ENCODE measurements at regions not wholly inside any gene's neighbourhood (a gene's known extent, or its start where the extent isn't known, plus 50 kb on each side); places are given as distances from the start of the nearest gene placed in this dataset.
"Not testable (repeated sequence)": the region's sequence is repeated elsewhere in the genome, so short reads cannot be mapped to it uniquely, and the experiment has no call there.

DNA sequence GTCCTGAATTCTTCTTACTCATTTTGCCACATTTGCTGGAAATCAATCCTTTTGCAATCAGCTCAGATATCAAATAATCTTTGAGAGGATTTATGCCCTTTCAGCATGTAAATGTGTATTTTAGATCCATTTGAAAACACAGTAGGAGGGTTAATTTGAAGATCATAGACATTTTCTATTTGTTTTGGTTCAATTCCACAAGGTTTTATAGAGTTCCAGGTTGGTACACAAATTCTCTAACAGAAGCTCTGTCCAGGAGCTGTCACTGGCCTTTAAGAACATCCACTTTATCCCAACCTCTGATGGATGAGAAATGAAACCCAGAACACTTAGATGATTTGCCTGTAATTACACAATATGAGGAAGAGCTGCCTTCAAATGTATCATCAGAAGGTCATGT, 157.3 kb upstream of the CHAC2 start:
- no peak for DNase-seq (ENCODE audit: low read depth)
- TF ChIP-seq, protein P1, sequence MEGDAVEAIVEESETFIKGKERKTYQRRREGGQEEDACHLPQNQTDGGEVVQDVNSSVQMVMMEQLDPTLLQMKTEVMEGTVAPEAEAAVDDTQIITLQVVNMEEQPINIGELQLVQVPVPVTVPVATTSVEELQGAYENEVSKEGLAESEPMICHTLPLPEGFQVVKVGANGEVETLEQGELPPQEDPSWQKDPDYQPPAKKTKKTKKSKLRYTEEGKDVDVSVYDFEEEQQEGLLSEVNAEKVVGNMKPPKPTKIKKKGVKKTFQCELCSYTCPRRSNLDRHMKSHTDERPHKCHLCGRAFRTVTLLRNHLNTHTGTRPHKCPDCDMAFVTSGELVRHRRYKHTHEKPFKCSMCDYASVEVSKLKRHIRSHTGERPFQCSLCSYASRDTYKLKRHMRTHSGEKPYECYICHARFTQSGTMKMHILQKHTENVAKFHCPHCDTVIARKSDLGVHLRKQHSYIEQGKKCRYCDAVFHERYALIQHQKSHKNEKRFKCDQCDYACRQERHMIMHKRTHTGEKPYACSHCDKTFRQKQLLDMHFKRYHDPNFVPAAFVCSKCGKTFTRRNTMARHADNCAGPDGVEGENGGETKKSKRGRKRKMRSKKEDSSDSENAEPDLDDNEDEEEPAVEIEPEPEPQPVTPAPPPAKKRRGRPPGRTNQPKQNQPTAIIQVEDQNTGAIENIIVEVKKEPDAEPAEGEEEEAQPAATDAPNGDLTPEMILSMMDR (IDR thresholded peaks at IDR 0.05; ENCODE audit: low read length, missing control alignments): no peak
- no peak overlapping the region for H3K4me3 ChIP-seq (replicated peaks; ENCODE audit: low read depth, low read length)

DNA sequence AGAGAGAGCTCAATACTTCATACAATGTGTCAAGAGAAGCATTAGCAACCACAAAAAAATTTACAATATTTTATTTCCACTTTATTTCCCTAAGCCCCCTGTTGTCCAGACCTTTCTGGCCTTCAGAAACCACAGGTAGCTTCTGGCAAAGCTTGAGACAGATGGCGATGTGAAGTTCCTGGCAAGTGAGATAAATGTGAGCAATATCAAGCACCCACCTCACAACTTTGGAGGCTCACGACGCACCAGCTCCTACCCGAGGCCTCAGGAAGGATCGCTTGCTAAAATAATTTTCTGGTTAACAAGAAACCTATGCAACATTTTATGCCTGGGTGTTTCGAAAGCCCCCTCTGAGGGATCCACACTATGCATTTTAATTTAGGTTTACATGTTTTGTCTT, 158.1 kb upstream of the CHAC2 start:
- TF ChIP-seq, protein P1 (IDR thresholded peaks at IDR 0.05; ENCODE audit: low read length, missing control alignments): no peak
- DNase-seq (ENCODE audit: low read depth): no peak
- H3K4me3 ChIP-seq (replicated peaks; ENCODE audit: low read depth, low read length): no peak overlapping the region

DNA sequence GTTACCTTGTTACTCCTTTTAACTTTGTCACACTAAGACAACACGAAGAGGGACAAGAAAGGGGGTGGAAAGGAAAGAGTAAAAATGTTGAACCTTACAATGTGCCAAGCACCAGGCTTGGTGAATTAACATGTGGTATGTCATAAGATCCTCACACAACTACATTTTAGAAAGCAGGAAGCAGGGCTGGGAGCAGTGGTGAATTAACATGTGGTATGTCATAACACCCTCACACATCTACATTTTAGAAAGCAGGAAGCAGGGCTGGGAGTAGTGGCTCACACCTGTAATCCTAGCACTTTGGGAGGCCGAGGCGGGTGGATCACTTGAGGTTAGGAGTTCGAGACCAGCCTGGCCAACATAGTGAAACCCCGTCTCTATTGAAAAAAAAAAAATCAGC, 159.3 kb upstream of the CHAC2 start:
- TF ChIP-seq, protein P1 (IDR thresholded peaks at IDR 0.05; ENCODE audit: low read length, missing control alignments): no peak
- DNase-seq (ENCODE audit: low read depth): no peak
- no peak overlapping the region for H3K4me3 ChIP-seq (replicated peaks; ENCODE audit: low read depth, low read length)

DNA sequence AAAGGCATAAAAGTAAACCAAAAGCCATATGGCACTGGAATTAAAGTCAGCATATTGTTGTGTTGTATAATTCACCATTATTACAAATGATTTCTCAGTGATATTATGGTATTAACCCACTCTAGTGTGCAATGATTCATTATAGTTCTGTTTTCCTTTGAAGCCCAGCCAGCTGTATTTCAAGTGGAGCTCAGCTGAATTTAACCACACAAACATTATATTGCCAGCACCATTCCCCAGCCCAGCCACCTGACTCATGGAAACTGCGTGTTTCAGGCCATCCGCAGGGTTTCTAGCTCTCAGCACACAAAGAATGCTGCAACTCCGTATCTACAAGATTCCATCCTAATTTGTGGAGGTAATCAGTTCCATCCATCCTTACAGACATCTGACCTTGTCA, 166.8 kb upstream of the CHAC2 start:
- DNase-seq (ENCODE audit: low read depth): no peak
- TF ChIP-seq, protein P1 (IDR thresholded peaks at IDR 0.05; ENCODE audit: low read length, missing control alignments): no peak
- H3K4me3 ChIP-seq (replicated peaks; ENCODE audit: low read depth, low read length): no peak overlapping the region

DNA sequence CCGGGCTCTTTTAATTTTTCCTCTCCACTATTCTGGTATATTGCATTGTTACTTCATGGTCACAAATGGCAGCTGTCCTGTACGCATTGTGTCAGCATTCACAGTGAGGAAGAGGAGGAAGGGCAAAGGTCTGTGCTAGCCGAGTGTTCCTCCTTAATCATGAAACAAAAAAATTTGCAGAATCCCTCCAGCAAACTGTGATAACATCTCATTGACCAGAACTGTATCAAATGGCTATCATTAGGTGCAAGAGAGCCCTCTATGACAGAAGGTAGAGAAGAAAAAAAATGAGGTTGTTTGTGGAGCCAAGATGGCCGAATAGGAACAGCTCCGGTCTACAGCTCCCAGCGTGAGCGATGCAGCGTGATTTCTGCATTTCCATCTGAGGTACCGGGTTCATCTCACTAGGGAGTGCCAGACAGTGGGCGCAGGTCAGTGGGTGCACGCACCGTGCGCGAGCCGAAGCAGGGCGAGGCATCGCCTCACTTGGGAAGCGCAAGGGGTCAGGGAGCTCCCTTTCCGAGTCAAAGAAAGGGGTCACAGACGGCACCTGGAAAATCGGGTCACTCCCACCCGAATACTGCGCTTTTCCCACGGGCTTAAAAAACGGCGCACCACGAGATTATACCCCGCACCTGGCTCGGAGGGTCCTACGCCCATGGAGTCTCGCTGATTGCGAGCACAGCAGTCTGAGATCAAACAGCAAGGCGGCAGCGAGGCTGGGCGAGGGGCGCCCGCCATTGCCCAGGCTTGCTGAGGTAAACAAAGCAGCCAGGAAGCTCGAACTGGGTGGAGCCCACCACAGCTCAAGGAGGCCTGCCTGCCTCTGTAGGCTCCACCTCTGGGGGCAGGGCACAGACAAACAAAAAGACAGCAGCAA, 180.6 kb upstream of the CHAC2 start:
- not testable (repeated sequence) for H3K4me3 ChIP-seq (replicated peaks; ENCODE audit: low read depth, low read length); DNase-seq (ENCODE audit: low read depth)

DNA sequence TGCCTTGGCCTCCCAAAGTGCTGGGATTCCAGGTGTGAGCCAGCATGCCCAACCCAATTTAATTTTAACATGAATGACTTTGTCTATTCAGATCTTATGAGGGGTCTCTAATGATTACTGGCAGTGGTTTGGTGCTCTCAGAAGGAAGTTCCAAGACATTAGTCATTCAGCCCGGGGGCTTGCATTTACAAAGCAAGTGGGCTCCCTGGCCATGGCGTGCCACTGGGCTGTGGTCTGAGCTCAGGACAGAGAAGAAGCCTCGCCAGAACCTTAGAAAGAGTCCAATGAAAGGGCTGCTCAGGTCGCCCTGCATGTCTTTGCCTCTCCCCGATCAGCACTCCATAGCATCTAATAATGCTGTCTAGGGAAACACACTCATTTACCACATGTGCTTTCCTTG, 182.6 kb upstream of the CHAC2 start:
- no peak overlapping the region for H3K4me3 ChIP-seq (replicated peaks; ENCODE audit: low read depth, low read length)
- TF ChIP-seq, protein P1 (IDR thresholded peaks at IDR 0.05; ENCODE audit: low read length, missing control alignments): no peak
- no peak for DNase-seq (ENCODE audit: low read depth)

DNA sequence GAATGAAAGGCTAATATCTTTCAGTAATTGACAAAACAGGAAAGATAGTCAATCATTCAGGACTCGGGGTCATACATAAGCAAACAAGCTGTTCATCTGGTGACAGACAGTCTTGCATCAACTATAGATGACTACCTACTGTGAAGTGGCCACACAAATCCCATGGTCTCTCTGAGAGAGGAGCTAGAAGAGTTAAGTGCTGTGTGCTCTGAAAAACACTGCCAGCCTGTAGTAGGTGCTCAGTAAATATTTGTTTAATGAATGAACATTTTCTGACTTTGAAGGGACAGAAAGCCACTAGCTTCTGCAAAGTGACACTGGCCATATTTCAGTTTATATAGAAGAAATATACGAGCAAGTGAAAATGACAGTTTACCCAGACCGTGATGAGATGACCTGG, 184.0 kb upstream of the CHAC2 start:
- TF ChIP-seq, protein P1 (IDR thresholded peaks at IDR 0.05; ENCODE audit: low read length, missing control alignments): no peak
- no peak overlapping the region for H3K4me3 ChIP-seq (replicated peaks; ENCODE audit: low read depth, low read length)
- no peak for DNase-seq (ENCODE audit: low read depth)
